MM.1S (cell line): ENCODE measurements at regions not wholly inside any gene's neighbourhood (a gene's known extent, or its start where the extent isn't known, plus 50 kb on each side); places are given as distances from the start of the nearest gene placed in this dataset.

ENCODE experiments used
- DNase-seq: peaks from one replicate; pipeline ENCODE4 v3.0.0-alpha.2; 2015
- H2AFZ ChIP-seq: fragments of 300-600 bp; sonication (generic); 2 replicates; pipeline ENCODE4 v1.6.0; 2016; ENCODE audit warnings: antibody characterized with exemption, low read length
- H3F3A ChIP-seq: fragments of 300-600 bp; sonication (generic); 2 replicates; pipeline ENCODE4 v1.6.1; 2016; ENCODE audit warnings: mild to moderate bottlenecking, antibody characterized with exemption, low read length, moderate library complexity, mixed read lengths; ENCODE audit not compliant: insufficient read depth
- H3K27ac ChIP-seq: fragments of 300-600 bp; sonication (generic); 2 replicates; pipeline ENCODE4 v1.5.1; 2016; ENCODE audit warnings: mild to moderate bottlenecking, low read length
- H3K27me3 ChIP-seq: fragments of 300-600 bp; sonication (generic); replicated peaks from 2 replicates; pipeline ENCODE4 v1.6.0; 2016; ENCODE audit warnings: low read length; ENCODE audit not compliant: insufficient read depth
- H3K36me3 ChIP-seq: fragments of 300-600 bp; sonication (generic); replicated peaks from 2 replicates; pipeline ENCODE4 v1.6.1; 2016; ENCODE audit warnings: mild to moderate bottlenecking, low read length, mixed read lengths; ENCODE audit not compliant: insufficient read depth
- H3K4me1 ChIP-seq: fragments of 300-600 bp; sonication (generic); 2 replicates; pipeline ENCODE4 v1.6.1; 2016; ENCODE audit warnings: low read length, mixed read lengths
- H3K4me2 ChIP-seq: fragments of 300-600 bp; sonication (generic); 2 replicates; pipeline ENCODE4 v1.6.0; 2016; ENCODE audit warnings: low read depth, low read length
- H3K4me3 ChIP-seq: fragments of 300-600 bp; sonication (generic); 2 replicates; pipeline ENCODE4 v1.5.1; 2016; ENCODE audit warnings: low read length, mixed read lengths
- H3K79me2 ChIP-seq: fragments of 300-600 bp; sonication (generic); 2 replicates; pipeline ENCODE4 v1.6.1; 2016; ENCODE audit warnings: mixed run types, low read length, mixed read lengths
- H3K9ac ChIP-seq: fragments of 300-600 bp; sonication (generic); 2 replicates; pipeline ENCODE4 v1.6.1; 2016; ENCODE audit warnings: low read length, mixed read lengths
- H3K9me2 ChIP-seq: fragments of 300-600 bp; sonication (generic); replicated peaks from 2 replicates; pipeline ENCODE4 v1.6.1; 2016; ENCODE audit warnings: mild to moderate bottlenecking, low read length, mixed read lengths; ENCODE audit not compliant: insufficient read depth
- H3K9me3 ChIP-seq: fragments of 300-600 bp; sonication (generic); replicated peaks from 2 replicates; pipeline ENCODE4 v1.6.1; 2016; ENCODE audit warnings: mild to moderate bottlenecking, low read length, mixed read lengths; ENCODE audit not compliant: insufficient read depth
- H4K20me1 ChIP-seq: fragments of 300-600 bp; sonication (generic); 2 replicates; pipeline ENCODE4 v1.6.1; 2016; ENCODE audit warnings: mild to moderate bottlenecking, low read length, moderate library complexity, mixed read lengths; ENCODE audit not compliant: insufficient read depth
- CTCF ChIP-seq: fragments of 300-600 bp; sonication (generic); IDR thresholded peaks from 2 replicates; pipeline ENCODE4 v1.5.1; 2016; ENCODE audit warnings: antibody characterized with exemption, low read length, mixed read lengths
- EZH2 ChIP-seq: fragments of 300-600 bp; sonication (generic); optimal IDR thresholded peaks from 2 replicates; pipeline ENCODE3; 2017; ENCODE audit warnings: low read depth, mild to moderate bottlenecking, antibody characterized with exemption, low read length, mixed read lengths
- EZH2phosphoT487 ChIP-seq: fragments of 300-600 bp; sonication (generic); IDR thresholded peaks from 2 replicates; pipeline ENCODE4 v1.6.1; 2018; ENCODE audit warnings: antibody characterized with exemption, low read length

DNA sequence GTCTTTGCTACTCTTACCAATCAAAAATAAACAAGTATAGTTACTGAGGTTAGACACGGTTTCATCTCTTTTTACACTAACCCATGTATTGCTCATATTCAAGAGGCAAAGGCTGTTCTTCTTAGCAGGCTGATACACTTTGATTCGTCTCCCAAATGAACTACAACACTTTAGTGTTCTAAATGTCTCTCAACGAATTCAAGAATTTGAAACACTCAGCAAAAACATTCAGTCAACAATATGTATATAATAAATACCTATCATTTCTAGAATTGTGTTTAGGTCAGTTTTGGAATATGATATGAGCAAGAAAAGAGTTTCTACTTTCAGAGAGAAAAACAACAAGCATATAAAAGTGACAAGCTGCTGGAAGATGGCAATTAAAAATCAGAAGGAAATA lies 669.6 kb upstream of the DPPA4 start:
- Histone ChIP-seq H3K4me1 (no peaks in the 10 kb centered on the region), H3K79me2 (no peaks in the 10 kb centered on the region), H2AFZ (no peak overlapping the region), H3K9me2 (no peaks in the 10 kb centered on the region), H3K9me3 (no peaks in the 10 kb centered on the region), H3K4me3 (no peak overlapping the region), H3K27me3 (no peaks in the 10 kb centered on the region), H3K27ac (no peak overlapping the region), H4K20me1 (no peaks in the 10 kb centered on the region), H3K9ac (no peak overlapping the region), H3K36me3 (no peaks in the 10 kb centered on the region), H3K4me2 (no peak overlapping the region), H3F3A (no peaks in the 10 kb centered on the region)
- TF ChIP-seq CTCF (no peak), EZH2 (no peak), EZH2phosphoT487 (no peak)
- no peak for DNase-seq

DNA sequence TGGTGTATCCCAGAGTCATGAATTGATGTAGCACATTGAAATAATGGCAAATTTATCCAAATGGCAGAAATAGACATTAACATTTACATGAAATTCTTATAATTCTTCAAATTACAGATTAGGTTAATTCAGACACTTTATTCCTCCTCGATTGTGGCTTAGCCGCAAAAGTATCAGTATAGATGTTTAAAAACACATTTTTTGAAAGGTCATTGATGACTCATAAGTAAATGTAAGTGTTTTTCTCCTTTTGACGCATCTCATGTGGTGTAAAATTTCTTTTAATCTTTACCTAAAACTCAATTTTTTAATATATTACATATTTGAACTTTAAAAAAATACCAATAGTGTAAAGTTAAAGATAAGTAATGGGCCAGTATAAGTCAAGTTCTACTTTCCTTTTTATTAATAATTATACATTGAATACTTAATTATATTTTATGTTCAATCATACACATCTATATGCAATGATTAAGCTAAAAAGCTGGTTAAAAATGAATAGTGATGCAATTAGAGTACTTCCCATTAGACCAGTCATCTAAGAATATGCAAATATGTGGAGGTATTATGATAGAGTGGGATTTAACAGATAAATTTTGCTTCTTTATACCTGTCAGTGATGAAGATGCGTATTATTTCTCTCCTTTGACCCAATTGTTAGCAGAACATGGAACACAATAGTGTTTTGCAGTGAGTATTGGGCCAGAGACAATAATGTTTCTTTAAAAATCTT lies 678.1 kb upstream of the DPPA4 start:
- TF ChIP-seq CTCF: no peak
- TF ChIP-seq EZH2phosphoT487: no peak
- TF ChIP-seq EZH2: no peak
- H4K20me1 ChIP-seq: no peaks in the 10 kb centered on the region
- H3K36me3 ChIP-seq: no peaks in the 10 kb centered on the region
- no peaks in the 10 kb centered on the region for H3F3A ChIP-seq
- H3K27ac ChIP-seq: no peak overlapping the region
- no peaks in the 10 kb centered on the region for H3K79me2 ChIP-seq
- H3K9me3 ChIP-seq: no peaks in the 10 kb centered on the region
- H2AFZ ChIP-seq: no peak overlapping the region
- no peaks in the 10 kb centered on the region for H3K9me2 ChIP-seq
- no peak overlapping the region for H3K4me3 ChIP-seq
- no peak for DNase-seq
- no peak overlapping the region for H3K9ac ChIP-seq
- no peaks in the 10 kb centered on the region for H3K27me3 ChIP-seq
- no peaks in the 10 kb centered on the region for H3K4me1 ChIP-seq
- H3K4me2 ChIP-seq: no peak overlapping the region

- no peaks in the 10 kb centered on the region for H4K20me1 ChIP-seq
- DNase-seq: no peak
- H3K4me1 ChIP-seq: no peaks in the 10 kb centered on the region
- TF ChIP-seq EZH2 (no peak), CTCF (no peak), EZH2phosphoT487 (no peak)
- no peak overlapping the region for H3K4me2 ChIP-seq
- H2AFZ ChIP-seq: no peak overlapping the region
- no peak overlapping the region for H3K9ac ChIP-seq
- no peaks in the 10 kb centered on the region for H3K27me3 ChIP-seq
- no peaks in the 10 kb centered on the region for H3K79me2 ChIP-seq
- no peaks in the 10 kb centered on the region for H3K36me3 ChIP-seq
- no peaks in the 10 kb centered on the region for H3K9me3 ChIP-seq
- no peak overlapping the region for H3K4me3 ChIP-seq
- H3K27ac ChIP-seq: no peak overlapping the region
- no peaks in the 10 kb centered on the region for H3K9me2 ChIP-seq
- no peaks in the 10 kb centered on the region for H3F3A ChIP-seq
Measured at GRCh38 chr3:110016235-110016815, 679.0 kb upstream of the DPPA4 start.
